PC-9 (cell line): ENCODE measurements at regions not wholly inside any gene's neighbourhood (a gene's known extent, or its start where the extent isn't known, plus 50 kb on each side); places are given as distances from the start of the nearest gene placed in this dataset.

Experiments
- CTCF ChIP-seq: fragments of 200-600 bp; sonication (generic); conservative IDR thresholded peaks from 2 replicates; pipeline ENCODE4 v1.6.1; 2017; ENCODE audit warnings: mixed run types, antibody characterized with exemption, mild to moderate bottlenecking, moderate library complexity
- EZH2 ChIP-seq: fragments of 200-600 bp; sonication (generic); IDR thresholded peaks from 2 replicates; pipeline ENCODE4 v1.8.0; 2017; ENCODE audit warnings: antibody characterized with exemption, low read depth

- TF ChIP-seq CTCF, result no peak
- no peak for TF ChIP-seq EZH2
Measured at GRCh38 chr14:37946819-37947218, 260.9 kb upstream of the SSTR1 start.
